IPS DF 6.9 (cell line): ENCODE measurements at regions not wholly inside any gene's neighbourhood (a gene's known extent, or its start where the extent isn't known, plus 50 kb on each side); places are given as distances from the start of the nearest gene placed in this dataset.

ENCODE experiments used
- DNase-seq: peaks from one replicate; pipeline ENCODE4 v3.0.0-alpha.2; 2013; ENCODE audit warnings: low read depth, low spot score
- H3K27ac ChIP-seq: one replicate; pipeline ENCODE4 v1.5.1; 2013; ENCODE audit warnings: low read length, control low read depth
- H3K27me3 ChIP-seq: 2 replicates; pipeline ENCODE4 v1.6.1; 2013; ENCODE audit warnings: mild to moderate bottlenecking, low read length; ENCODE audit not compliant: control insufficient read depth, insufficient read depth
- H3K36me3 ChIP-seq: 2 replicates; pipeline ENCODE4 v1.6.1; 2013; ENCODE audit warnings: low read length; ENCODE audit not compliant: control insufficient read depth, insufficient read depth
- H3K4me1 ChIP-seq: 2 replicates; pipeline ENCODE4 v1.6.1; 2013; ENCODE audit warnings: low read length; ENCODE audit not compliant: control insufficient read depth, insufficient read depth
- H3K4me3 ChIP-seq: 2 replicates; pipeline ENCODE4 v1.5.1; 2013; ENCODE audit warnings: mild to moderate bottlenecking, low read length
- H3K9me3 ChIP-seq: 2 replicates; pipeline ENCODE4 v1.6.1; 2013; ENCODE audit warnings: low read length, inconsistent platforms; ENCODE audit not compliant: control insufficient read depth, insufficient read depth
- WGBS: extraction: QIAGEN DNeasy Blood & Tissue Kit; methylation state at CpG from one replicate; pipeline ENCODE4 v1.1.7; 2013; ENCODE audit warnings: mixed read lengths, missing lambda C conversion rate; ENCODE audit not compliant: insufficient read length, insufficient coverage; 5-methylcytosine and 5-hydroxymethylcytosine counted together

- H3K27ac ChIP-seq = no peak overlapping the region
- no peaks in the 10 kb centered on the region for H3K27me3 ChIP-seq
- DNase-seq = no peak
- H3K9me3 ChIP-seq = no peaks in the 10 kb centered on the region
- no CpG with 5 or more reads among the region's 5 CpGs for WGBS
- H3K4me3 ChIP-seq = no peak overlapping the region
- no peaks in the 10 kb centered on the region for H3K4me1 ChIP-seq
- no peaks in the 10 kb centered on the region for H3K36me3 ChIP-seq
These were observed 415.0 kb upstream of the NPVF start for GRCh38 chr7:25643286-25643685.

DNA sequence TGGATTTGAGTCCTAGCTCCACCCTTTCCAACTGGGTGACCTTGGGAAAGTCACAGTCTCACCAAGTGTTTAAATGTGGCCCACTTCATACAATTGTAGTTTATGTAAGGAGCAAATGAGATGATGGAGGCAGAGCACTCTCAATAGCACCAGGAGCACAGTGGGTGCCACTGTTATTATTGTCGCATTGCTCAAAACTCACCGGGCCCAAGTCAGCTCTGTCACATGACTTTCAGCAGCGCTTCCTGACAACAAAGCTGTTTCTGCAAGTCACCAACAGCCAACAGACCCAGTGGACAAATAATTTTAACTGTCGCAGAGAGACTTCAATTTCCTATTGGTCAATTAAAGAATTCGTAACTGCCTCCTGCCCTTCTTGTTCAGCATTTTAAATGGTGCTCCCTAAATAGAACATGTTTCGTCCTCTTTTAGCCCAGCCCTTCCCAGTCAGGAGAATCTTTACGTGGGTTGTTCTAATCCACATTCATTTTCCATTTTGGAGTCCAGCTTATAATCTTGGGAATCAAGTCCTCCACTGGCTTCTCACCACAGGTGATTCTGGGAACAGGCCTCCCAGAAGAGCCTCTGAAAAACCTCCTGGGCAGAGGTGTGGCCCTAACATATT lies 415.6 kb upstream of the NPVF start:
- H3K4me3 ChIP-seq = no peak overlapping the region
- H3K4me1 ChIP-seq = no peaks in the 10 kb centered on the region
- no peaks in the 10 kb centered on the region for H3K9me3 ChIP-seq
- H3K27me3 ChIP-seq = no peaks in the 10 kb centered on the region
- WGBS = no CpG with 5 or more reads among the region's 7 CpGs
- no peak for DNase-seq
- H3K36me3 ChIP-seq = no peaks in the 10 kb centered on the region
- H3K27ac ChIP-seq = no peak overlapping the region

- WGBS = no CpG with 5 or more reads among the region's 6 CpGs
- H3K36me3 ChIP-seq = no peaks in the 10 kb centered on the region
- no peak overlapping the region for H3K4me3 ChIP-seq
- no peak overlapping the region for H3K27ac ChIP-seq
- DNase-seq = no peak
- H3K9me3 ChIP-seq = no peaks in the 10 kb centered on the region
- H3K27me3 ChIP-seq = no peaks in the 10 kb centered on the region
- no peaks in the 10 kb centered on the region for H3K4me1 ChIP-seq
These were observed 418.6 kb upstream of the NPVF start for GRCh38 chr7:25646726-25647413.

GRCh38 chr7:25647872-25648271 lies 419.6 kb upstream of the NPVF start:
- no CpG with 5 or more reads among the region's 2 CpGs for WGBS
- no peaks in the 10 kb centered on the region for H3K36me3 ChIP-seq
- H3K27me3 ChIP-seq = no peaks in the 10 kb centered on the region
- no peaks in the 10 kb centered on the region for H3K9me3 ChIP-seq
- H3K4me1 ChIP-seq = no peaks in the 10 kb centered on the region
- no peak for DNase-seq
- H3K4me3 ChIP-seq = no peak overlapping the region
- no peak overlapping the region for H3K27ac ChIP-seq

- no peak overlapping the region for H3K27ac ChIP-seq
These were observed 424.1 kb upstream of the NPVF start for GRCh38 chr7:25652366-25652765.

DNA sequence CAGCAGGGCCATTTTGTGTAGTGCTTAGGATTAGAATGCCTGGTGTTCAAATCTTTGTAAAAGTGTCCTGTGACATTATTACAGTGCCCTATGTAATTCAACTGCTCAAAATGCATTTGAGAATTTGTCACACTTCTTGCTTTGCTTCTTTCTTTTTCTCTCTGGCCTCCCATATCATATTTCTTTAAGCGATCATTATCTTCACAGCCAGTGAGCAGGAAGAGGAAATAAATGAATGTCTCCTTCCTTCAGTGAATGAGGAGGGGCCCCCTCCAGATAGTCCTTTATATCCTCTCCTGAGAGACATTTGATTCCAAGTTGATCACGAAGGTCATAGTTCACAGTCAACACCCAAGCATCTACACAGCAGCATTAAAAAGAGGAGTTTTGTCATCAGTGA lies 425.1 kb upstream of the NPVF start:
- H3K27me3 ChIP-seq = no peaks in the 10 kb centered on the region
- H3K4me1 ChIP-seq = 0 out of 2 replicates have a peak, but pooled peaks cover 1% of the 10 kb centered on the region
- no peaks in the 10 kb centered on the region for H3K36me3 ChIP-seq
- WGBS = no CpG with 5 or more reads among the region's 2 CpGs
- H3K4me3 ChIP-seq = no peak overlapping the region
- H3K9me3 ChIP-seq = no peaks in the 10 kb centered on the region
- no peak for DNase-seq
- no peak overlapping the region for H3K27ac ChIP-seq

More at GRCh38 chr7:25652366-25652765, 424.1 kb upstream of the NPVF start:
- Histone ChIP-seq H3K4me3 (no peak overlapping the region), H3K36me3 (no peaks in the 10 kb centered on the region), H3K27me3 (no peaks in the 10 kb centered on the region), H3K4me1 (0 out of 2 replicates have a peak, but pooled peaks cover 1% of the 10 kb centered on the region), H3K9me3 (no peaks in the 10 kb centered on the region)
- no peak for DNase-seq
- WGBS = no CpG with 5 or more reads among the region's 1 CpG

GRCh38 chr7:25656071-25656470 lies 427.8 kb upstream of the NPVF start:
- no CpG with 5 or more reads among the region's 1 CpG for WGBS
- Histone ChIP-seq H3K4me1 (0 out of 2 replicates have a peak, but pooled peaks cover 1% of the 10 kb centered on the region), H3K4me3 (no peak overlapping the region), H3K9me3 (no peaks in the 10 kb centered on the region), H3K27ac (no peak overlapping the region), H3K27me3 (no peaks in the 10 kb centered on the region), H3K36me3 (no peaks in the 10 kb centered on the region)
- DNase-seq = no peak

DNA sequence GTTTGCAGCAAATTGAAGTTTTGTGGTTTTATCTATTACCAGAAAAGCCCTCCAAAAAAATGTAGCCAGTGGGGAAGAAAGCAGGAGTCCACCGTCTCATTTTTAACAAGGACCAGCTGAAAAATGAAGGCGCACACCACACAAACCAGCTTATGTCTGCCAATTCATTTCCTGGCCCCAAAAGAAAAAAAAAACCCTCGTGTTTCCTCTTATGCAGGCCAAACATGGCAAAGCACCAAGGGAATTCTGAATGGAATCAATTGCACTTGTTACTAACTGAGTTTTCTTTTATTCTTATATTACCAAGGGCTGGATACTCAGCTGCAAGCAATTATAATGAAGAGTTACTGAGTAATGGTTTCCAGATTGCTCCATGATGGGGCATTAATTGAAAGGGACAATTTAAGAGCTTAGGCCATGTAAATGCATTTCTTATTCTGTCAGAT lies 428.3 kb upstream of the NPVF start:
- Histone ChIP-seq H3K4me1 (0 out of 2 replicates have a peak, but pooled peaks cover 1% of the 10 kb centered on the region), H3K27ac (no peak overlapping the region), H3K27me3 (no peaks in the 10 kb centered on the region), H3K4me3 (no peak overlapping the region), H3K36me3 (no peaks in the 10 kb centered on the region), H3K9me3 (no peaks in the 10 kb centered on the region)
- no CpG with 5 or more reads among the region's 3 CpGs for WGBS
- no peak for DNase-seq

DNA sequence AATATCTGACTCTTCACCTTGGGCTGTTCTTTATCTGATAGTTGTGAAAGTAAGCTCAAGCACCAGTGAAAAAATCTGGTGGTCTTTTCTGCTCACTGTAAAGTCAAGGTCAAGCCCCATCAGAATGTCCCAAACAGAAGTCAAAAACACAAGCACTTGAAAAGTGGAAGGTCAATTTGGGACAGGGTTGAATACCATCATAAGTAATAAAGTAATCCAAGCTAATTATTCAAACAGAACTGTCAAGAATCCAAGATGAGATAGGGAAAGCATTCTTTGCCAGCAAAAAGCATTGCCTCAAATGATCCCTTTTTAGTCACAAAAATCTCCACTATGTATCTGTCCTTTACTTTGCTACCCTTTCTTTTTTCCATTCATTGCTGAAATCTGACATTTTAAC lies 430.1 kb upstream of the NPVF start:
- no peak for DNase-seq
- Histone ChIP-seq H3K4me1 (0 out of 2 replicates have a peak, but pooled peaks cover 1% of the 10 kb centered on the region), H3K27me3 (no peaks in the 10 kb centered on the region), H3K36me3 (no peaks in the 10 kb centered on the region), H3K27ac (no peak overlapping the region), H3K9me3 (no peaks in the 10 kb centered on the region), H3K4me3 (no peak overlapping the region)

DNA sequence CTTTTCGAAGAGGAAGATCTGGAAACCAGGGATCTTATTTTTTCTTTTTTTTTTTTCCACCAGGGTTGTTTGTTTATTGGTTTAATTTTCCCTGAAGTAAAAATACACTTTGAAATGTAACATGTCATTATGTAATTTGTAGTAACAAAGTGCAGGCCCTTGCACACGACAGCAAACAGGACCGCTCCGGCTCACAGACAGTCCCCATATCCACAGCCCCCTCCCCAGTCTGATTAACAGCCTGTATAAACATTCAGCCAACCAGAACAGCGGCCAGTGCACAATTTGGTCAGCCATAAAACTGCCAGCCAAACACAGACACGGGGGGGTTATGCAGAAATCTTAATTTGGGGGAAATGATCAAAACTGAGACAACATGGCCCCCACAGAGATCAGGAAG lies 431.6 kb upstream of the NPVF start:
- Histone ChIP-seq H3K27me3 (no peaks in the 10 kb centered on the region), H3K4me1 (0 out of 2 replicates have a peak, but pooled peaks cover 1% of the 10 kb centered on the region), H3K9me3 (no peaks in the 10 kb centered on the region), H3K4me3 (no peak overlapping the region), H3K27ac (no peak overlapping the region), H3K36me3 (no peaks in the 10 kb centered on the region)
- WGBS = no CpG with 5 or more reads among the region's 6 CpGs
- DNase-seq = no peak
